Small intestine (tissue), 7 donors: ENCODE measurements at regions not wholly inside any gene's neighbourhood (a gene's known extent, or its start where the extent isn't known, plus 50 kb on each side); places are given as distances from the start of the nearest gene placed in this dataset.
"Not testable (repeated sequence)": the region's sequence is repeated elsewhere in the genome, so short reads cannot be mapped to it uniquely, and the experiment has no call there.

Experiments used
- DNase-seq, 2 donors: peaks; one replicate each; pipeline versions ENCODE4 v3.0.0 to v3.0.0-alpha.2; 2013
- FAIRE-seq: peaks from 2 replicates; lab custom pipeline; 2012; peaks lifted over from hg19 to GRCh38; lab: Jason Lieb, UNC
- H3K27ac ChIP-seq, 3 donors: one replicate each; pipeline ENCODE4 v1.5.1; 2013; ENCODE audit warnings: low read length in 2 of 3, mild to moderate bottlenecking in 2 of 3, control low read depth in 1 of 3, inconsistent platforms in 1 of 3, low read depth in 1 of 3, moderate library complexity in 1 of 3
- H3K27me3 ChIP-seq, 3 donors: one replicate each; pipeline ENCODE4 v1.6.1; 2013; ENCODE audit warnings: low read length in 3 of 3, inconsistent platforms in 1 of 3; ENCODE audit not compliant: control insufficient read depth in 3 of 3, insufficient read depth in 3 of 3
- H3K36me3 ChIP-seq, 3 donors: one replicate each; pipeline ENCODE4 v1.6.1; 2013; ENCODE audit warnings: low read length in 3 of 3, inconsistent platforms in 1 of 3, low read depth in 1 of 3, mild to moderate bottlenecking in 1 of 3, moderate library complexity in 1 of 3; ENCODE audit not compliant: control insufficient read depth in 3 of 3, insufficient read depth in 2 of 3
- H3K4me1 ChIP-seq, 3 donors: one replicate each; pipeline ENCODE4 v1.6.1; 2013; ENCODE audit warnings: low read length in 2 of 3, inconsistent platforms in 1 of 3, low read depth in 1 of 3, mild to moderate bottlenecking in 1 of 3, moderate library complexity in 1 of 3; ENCODE audit not compliant: control insufficient read depth in 3 of 3, insufficient read depth in 2 of 3
- H3K4me3 ChIP-seq, 3 donors: one replicate each; pipeline ENCODE4 v1.5.1; 2013; ENCODE audit warnings: low read length in 3 of 3, control low read depth in 1 of 3, inconsistent platforms in 1 of 3, low read depth in 1 of 3, mild to moderate bottlenecking in 1 of 3, moderate library complexity in 1 of 3
- H3K9me3 ChIP-seq, 2 donors: one replicate each; pipeline ENCODE4 v1.6.1; 2013; ENCODE audit warnings: low read depth in 1 of 2, low read length in 1 of 2; ENCODE audit not compliant: control insufficient read depth in 2 of 2, insufficient read depth in 1 of 2
- WGBS, 3 donors: extraction: QIAGEN DNeasy Blood & Tissue Kit; methylation state at CpG; one replicate each; pipeline ENCODE4 v1.1.7; 2013; 5-methylcytosine and 5-hydroxymethylcytosine counted together
- donor health status: healthy with polysubstance abuse.
- donor health status: control.
- donor health status: control.
- donor health status: Bipolar disorder and iron deficiency.
- donor health status: healthy.

- 25 to 48% (median 44%) methylated on average over 3 of the region's 3 CpGs for WGBS, 3 donors
- Histone ChIP-seq H3K9me3 (no peaks in the 10 kb centered on the region), H3K27me3 (no peaks in the 10 kb centered on the region), H3K4me3 (no peak overlapping the region), H3K36me3 (no peaks in the 10 kb centered on the region), H3K27ac (no peak overlapping the region), H3K4me1 (no peaks in the 10 kb centered on the region)
- no peak for FAIRE-seq
- no peak for DNase-seq
Measured at GRCh38 chr4:149912000-149912399, 96.4 kb upstream of the IQCM start.

DNA sequence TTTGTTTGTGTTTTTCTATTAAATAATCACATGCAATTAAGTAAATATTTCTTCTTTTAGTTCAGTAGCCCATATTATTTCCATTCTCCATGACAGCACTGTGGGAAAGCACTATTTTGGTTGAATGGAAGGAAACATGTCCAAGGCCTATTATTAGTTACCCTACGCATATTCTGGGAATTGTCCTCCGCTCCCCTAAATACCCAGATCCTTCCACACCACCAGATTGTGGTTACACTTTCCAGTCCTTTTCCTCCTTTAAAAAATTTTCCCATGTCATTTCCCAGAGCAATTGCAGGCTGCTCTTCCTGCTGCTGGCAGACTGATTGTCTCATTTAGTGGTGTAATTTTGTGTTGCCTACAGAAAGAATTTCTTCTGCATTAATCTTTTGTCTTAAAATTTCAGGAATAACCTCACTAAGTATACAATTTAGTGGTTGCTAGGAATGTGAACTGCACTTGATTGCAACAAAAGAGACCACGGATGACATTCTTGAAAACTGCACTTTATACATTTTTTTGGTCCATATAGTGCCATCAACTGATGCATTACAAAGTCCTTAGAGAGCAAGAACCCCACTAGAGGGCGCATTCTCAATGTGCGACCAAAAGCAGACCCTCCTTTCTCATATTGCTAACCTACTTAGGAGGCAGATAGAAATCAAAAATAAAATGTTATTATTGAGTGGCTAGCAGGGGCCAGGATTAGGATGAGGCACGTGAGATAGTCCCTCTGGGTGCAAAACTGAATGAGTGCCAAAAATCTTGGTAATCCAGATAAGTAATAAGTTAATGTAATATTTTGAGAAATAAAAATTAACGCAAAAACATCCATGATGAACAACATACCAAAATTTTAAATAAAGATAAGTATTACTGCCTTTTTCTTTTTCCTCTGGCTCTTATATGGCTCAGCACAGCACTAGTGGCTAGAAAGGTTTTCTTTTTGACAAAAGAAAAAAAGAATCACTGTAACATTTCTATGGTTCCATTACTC lies 98.8 kb upstream of the IQCM start:
- WGBS, 3 donors: 45 to 49% (median 46%) methylated on average over 7 of the region's 7 CpGs

GRCh38 chr4:149915735-149916134 lies 100.1 kb upstream of the IQCM start:
- not testable (repeated sequence) for H3K27me3 ChIP-seq, H3K36me3 ChIP-seq, H3K27ac ChIP-seq, DNase-seq, FAIRE-seq, H3K4me1 ChIP-seq, H3K4me3 ChIP-seq, H3K9me3 ChIP-seq
- 74 to 84% (median 80%) methylated on average over 12 to 15 of the region's 15 CpGs for WGBS, 3 donors

More for the DNA sequence above, 98.8 kb upstream of the IQCM start:
- no peak overlapping the region for H3K27ac ChIP-seq
- FAIRE-seq: no peak
- H3K27me3 ChIP-seq: no peaks in the 10 kb centered on the region
- H3K4me1 ChIP-seq: no peaks in the 10 kb centered on the region
- H3K4me3 ChIP-seq: no peak overlapping the region
- no peaks in the 10 kb centered on the region for H3K9me3 ChIP-seq
- peak; percentile 7 to 45 for DNase-seq
- H3K36me3 ChIP-seq: no peaks in the 10 kb centered on the region

GRCh38 chr4:149923736-149924135 lies 108.1 kb upstream of the IQCM start:
- Histone ChIP-seq H3K4me1 (no peaks in the 10 kb centered on the region), H3K27me3 (no peaks in the 10 kb centered on the region), H3K4me3 (no peak overlapping the region), H3K27ac (no peak overlapping the region), H3K9me3 (peaks cover 0 to 2% of the 10 kb centered on the region in 2 donors), H3K36me3 (no peaks in the 10 kb centered on the region)
- DNase-seq: no peak
- WGBS, 3 donors: 84 to 93% (median 85%) methylated on average over 6 of the region's 6 CpGs
- FAIRE-seq: no peak

DNA sequence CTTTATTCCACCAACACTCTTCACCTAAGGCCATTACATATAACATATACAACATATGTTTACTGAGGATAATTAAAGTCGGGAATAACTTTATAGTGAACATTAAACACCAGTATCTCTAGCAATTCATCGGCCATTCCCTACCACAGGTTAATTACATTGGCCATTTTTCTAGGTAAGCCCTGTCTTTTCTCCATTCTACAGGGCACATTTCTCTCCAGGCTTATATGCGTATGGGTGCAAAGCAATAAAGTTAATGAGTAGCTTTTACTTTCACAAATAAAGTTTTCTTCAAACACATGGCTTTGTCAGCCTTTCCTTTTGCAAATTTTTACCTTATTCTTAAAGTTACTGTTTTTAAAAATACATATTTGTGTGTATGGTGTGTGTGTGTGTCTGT lies 111.9 kb upstream of the IQCM start:
- 75 to 84% (median 80%) methylated on average over 3 of the region's 3 CpGs for WGBS, 3 donors
- no peaks in the 10 kb centered on the region for H3K27me3 ChIP-seq
- no peak for DNase-seq
- FAIRE-seq: no peak
- H3K27ac ChIP-seq: no peak overlapping the region
- peaks cover 0 to 2% of the 10 kb centered on the region in 2 donors for H3K9me3 ChIP-seq
- no peak overlapping the region for H3K4me3 ChIP-seq
- H3K36me3 ChIP-seq: no peaks in the 10 kb centered on the region
- H3K4me1 ChIP-seq: no peaks in the 10 kb centered on the region

DNA sequence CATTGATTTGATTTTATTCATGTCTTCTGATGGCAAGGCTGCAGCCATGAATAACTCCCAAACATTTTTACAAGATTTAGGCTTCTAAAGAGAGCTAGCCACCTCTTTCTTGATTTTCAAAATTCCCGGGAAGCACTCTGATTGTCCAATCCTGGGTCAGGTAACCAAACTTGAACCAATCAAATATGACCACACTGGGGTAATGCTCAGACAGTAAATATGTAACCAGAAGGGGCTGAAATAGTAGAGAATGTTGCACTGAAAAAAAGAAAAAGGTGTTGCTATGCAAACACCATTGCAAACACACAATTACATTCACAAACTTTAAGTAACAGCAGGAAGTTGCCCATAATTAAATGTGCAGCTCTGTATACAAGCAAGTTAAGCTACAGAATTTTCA lies 112.9 kb upstream of the IQCM start:
- H3K27me3 ChIP-seq: no peaks in the 10 kb centered on the region
- no peak overlapping the region for H3K4me3 ChIP-seq
- no peaks in the 10 kb centered on the region for H3K36me3 ChIP-seq
- no peaks in the 10 kb centered on the region for H3K4me1 ChIP-seq
- H3K9me3 ChIP-seq: peaks cover 0 to 2% of the 10 kb centered on the region in 2 donors
- 78 to 89% (median 87%) methylated on average over 1 of the region's 1 CpG for WGBS, 3 donors
- H3K27ac ChIP-seq: no peak overlapping the region
- FAIRE-seq (no peak), DNase-seq (no peak)

DNA sequence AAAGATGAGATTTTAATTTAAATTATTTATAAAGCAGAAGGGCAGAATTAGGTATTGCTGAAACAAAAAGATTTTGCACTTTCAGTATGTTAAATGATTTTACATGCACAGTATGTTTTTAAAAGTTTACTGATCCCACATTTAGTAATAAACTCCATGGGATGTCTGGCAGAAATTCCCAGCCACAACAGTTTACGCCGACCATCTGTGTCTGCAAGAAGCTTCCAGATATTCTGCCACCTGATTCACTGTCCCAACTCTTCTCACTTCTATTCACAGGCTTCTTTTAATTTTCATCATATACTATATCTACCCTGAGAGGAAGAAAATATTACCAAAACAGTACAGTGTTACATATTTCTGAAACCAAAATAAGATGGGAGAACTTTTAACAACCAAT lies 115.8 kb upstream of the IQCM start:
- WGBS, 3 donors: 65 to 77% (median 66%) methylated on average over 2 of the region's 2 CpGs
- no peak overlapping the region for H3K4me3 ChIP-seq
- DNase-seq (no peak), FAIRE-seq (no peak)
- no peak overlapping the region for H3K27ac ChIP-seq
- no peaks in the 10 kb centered on the region for H3K4me1 ChIP-seq
- H3K9me3 ChIP-seq: no peaks in the 10 kb centered on the region
- no peaks in the 10 kb centered on the region for H3K27me3 ChIP-seq
- H3K36me3 ChIP-seq: no peaks in the 10 kb centered on the region

DNA sequence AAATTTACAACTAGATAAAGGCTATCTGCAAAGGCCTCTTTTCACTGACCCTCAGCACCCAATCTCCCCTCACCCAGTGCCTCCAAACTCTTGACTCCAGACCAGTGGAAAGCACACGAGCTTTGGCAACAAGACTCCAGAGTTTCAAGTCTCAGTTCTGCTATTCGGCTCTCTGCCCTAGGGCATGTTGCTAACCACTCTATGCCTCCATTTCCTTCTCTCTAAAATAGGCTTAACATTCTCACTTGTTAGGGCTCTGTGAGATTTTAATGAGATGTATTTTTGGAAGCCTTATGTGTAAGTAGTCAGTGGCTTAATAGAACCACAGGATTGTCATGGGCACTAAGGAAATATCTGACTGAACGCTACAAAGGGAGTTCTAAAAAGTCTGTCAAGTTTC lies 116.5 kb upstream of the IQCM start:
- no peak for FAIRE-seq
- DNase-seq: no peak
- Histone ChIP-seq H3K4me3 (no peak overlapping the region), H3K9me3 (no peaks in the 10 kb centered on the region), H3K36me3 (no peaks in the 10 kb centered on the region), H3K27ac (no peak overlapping the region), H3K27me3 (no peaks in the 10 kb centered on the region), H3K4me1 (no peaks in the 10 kb centered on the region)
- WGBS, 3 donors: 74 to 78% (median 75%) methylated on average over 3 of the region's 3 CpGs
